NCI-H2107 (cell line): ENCODE measurements at regions not wholly inside any gene's neighbourhood (a gene's known extent, or its start where the extent isn't known, plus 50 kb on each side); places are given as distances from the start of the nearest gene placed in this dataset.

Experiments used
- DNase-seq: peaks from one replicate; lab custom pipeline; 2025; lab: John Stamatoyannopoulos, UW

- DNase-seq = no peak
Measured at GRCh38 chr2:120866071-120866470, 130.4 kb downstream of the GLI2 start.

- DNase-seq = no peak
Measured at GRCh38 chr2:120866483-120867140, 130.9 kb downstream of the GLI2 start.

- DNase-seq = no peak
Measured at GRCh38 chr2:120867290-120868241, 131.9 kb downstream of the GLI2 start.

GRCh38 chr2:120868366-120868765, 132.7 kb downstream of the GLI2 start:
- no peak for DNase-seq

DNA sequence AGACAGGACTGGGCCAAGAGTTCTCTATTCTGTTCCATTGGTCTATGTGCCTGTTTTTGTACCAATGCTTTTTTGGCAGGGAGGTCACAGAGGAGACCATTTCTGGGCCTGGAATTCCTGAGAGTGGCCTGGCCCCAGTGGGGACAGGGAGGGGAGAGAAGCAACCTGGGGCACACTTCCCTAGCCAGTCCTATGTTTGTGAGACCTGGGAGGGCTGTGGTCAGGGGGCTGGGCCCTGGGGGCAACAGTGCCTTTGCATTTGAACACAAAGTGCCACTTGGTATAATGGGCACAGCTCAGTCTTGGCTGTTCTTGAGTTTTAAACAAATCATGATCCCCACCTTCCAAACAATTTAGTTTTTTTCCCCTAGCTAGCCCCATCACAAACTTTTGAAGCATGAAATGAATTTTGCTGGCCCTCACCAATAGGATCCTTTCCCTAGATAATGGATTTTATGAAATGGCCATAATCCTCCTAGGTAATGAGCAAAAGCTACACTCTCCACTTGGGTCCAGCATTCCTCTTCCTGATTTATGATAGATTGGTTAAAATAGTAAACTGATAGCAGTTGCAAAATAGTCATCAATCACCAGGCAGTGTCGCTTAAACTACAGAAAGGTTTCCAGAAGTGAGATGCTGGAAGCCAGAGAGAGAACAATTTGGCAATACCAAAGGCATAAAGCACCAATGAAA, 133.5 kb downstream of the GLI2 start:
- DNase-seq = no peak

- no peak for DNase-seq
Measured at GRCh38 chr2:120869730-120870466, 134.2 kb downstream of the GLI2 start.

- no peak for DNase-seq
Measured at GRCh38 chr2:120870467-120870788, 134.8 kb downstream of the GLI2 start.

GRCh38 chr2:120871016-120871635, 135.5 kb downstream of the GLI2 start:
- DNase-seq = no peak

GRCh38 chr2:120871881-120872620, 136.4 kb downstream of the GLI2 start:
- no peak for DNase-seq

- peak; percentile 37 for DNase-seq
Measured at GRCh38 chr2:120873958-120874887, 138.6 kb downstream of the GLI2 start.

- DNase-seq = no peak
Measured at GRCh38 chr2:120874888-120875275, 139.2 kb downstream of the GLI2 start.

DNA sequence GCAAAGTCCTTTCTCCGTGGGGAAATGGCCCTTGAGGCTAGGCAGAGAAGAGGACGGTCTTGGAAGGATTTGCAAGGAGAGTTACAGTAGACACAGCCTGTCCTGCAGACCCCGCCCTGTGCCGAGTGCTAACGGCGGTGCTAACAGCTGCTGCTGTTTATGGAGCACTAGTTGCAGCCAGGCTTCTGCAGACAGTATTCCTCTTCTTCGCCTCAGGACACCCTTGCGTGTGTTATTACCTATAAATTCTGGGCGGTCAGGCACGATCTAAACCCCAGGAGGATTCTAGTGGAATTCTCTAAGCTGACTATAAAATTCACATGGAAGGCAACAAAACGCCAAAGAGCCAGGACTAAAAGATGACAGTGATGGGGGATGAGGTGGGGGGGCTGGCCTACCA, 139.8 kb downstream of the GLI2 start:
- DNase-seq = no peak

- DNase-seq = no peak
Measured at GRCh38 chr2:120876526-120877280, 141.0 kb downstream of the GLI2 start.

DNA sequence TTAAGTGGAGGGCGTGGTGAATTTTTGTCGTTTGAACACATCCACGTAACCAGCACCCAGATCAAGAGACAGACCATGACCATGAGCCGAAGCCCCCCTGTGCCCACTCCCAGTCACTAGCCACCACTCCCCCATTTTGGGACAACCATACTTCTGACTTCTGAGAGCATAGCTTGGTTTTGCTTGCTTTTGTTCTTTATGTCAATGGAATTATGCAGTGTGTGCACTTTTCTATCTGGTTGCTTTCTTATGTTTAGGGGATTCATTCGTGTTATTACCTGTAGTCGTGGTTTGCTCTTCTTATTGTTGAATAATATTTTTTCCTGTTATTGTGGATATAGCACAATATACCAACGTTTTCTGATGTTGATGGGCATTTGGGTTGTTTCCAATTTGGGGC, 141.7 kb downstream of the GLI2 start:
- DNase-seq = no peak

DNA sequence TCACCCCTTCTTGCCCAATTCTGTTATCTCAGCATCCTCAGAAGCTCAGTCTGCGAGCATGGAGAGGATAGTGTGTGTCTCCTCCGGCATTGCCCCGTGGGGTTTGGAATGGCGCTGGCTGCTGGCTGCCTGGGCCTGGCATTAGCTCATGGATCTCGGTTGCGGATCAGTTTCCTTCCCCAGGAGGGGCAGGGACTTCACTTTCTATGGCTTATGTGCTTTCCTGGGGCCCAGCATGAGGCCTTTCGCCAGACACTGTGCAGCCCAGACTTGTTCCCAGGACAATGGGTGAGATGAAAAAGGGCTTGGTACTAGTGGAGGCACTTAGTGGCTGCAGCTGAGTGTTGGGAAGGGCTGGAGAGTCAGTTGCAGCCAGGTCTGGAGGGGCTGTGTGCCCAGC, 143.3 kb downstream of the GLI2 start:
- DNase-seq = no peak

DNA sequence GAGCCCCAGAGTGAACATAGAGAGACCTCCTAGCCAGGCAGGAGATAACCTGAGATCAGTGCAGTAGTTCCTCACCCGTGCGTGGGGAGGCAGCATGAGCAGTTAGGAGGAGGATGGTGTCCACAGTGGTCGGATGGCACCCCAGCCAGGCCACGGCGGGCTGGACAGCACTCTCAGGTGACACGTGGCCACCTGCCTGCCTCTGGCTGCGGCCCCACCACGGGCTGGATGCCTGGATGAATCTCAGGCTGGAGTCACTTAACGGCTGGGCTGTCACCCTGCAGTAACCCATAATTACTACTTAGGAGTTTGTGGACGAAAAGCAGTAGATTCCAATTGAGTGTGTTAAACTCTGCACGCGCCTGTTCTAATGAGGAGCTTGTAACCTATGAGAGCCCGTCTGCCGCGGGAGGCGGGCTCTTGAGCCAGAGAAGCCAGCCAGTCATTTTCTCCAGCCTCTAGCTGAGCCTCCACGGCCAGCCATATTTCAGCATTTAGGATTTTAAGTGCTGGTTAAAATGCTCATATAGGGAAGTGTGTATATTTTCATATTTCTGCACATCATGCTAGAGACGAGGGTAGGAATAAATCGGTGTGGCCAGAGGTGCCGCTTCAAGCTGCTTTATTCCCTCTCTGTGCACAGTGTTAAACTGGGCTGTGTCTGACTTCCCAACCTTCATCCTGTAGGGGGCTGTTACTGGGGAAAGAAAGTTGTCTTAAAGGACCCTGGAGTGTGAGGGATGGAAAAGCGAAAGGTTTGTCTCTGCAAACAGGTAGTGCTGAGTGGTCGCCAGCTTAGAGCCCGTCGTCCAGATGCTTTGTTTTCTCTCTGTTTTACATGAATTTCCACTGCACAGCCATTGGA, 144.0 kb downstream of the GLI2 start:
- peak; percentile 27 for DNase-seq

DNA sequence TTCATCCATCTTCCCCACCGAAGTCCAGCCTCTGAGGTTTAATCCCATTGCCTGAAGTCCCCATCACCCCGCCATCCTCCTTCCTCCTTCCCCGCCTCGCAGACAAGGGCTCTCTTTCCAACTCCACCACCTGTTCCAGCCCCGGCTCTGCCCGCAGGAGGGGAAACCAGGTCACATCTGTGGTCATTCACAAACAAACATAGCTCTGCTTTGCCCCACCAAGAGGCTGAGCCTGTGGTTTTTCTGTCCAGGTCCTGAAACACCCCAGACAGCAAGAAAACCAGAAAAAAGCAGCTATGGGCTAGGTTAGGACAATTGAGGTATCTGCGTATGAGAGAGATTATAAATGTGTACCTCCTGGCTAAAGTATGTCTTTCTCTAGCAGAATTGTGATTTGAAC, 144.7 kb downstream of the GLI2 start:
- DNase-seq = no peak
